ENCODE measurements at regions not wholly inside any gene's neighbourhood (a gene's known extent, or its start where the extent isn't known, plus 50 kb on each side); places are given as distances from the start of the nearest gene placed in this dataset.

DNA sequence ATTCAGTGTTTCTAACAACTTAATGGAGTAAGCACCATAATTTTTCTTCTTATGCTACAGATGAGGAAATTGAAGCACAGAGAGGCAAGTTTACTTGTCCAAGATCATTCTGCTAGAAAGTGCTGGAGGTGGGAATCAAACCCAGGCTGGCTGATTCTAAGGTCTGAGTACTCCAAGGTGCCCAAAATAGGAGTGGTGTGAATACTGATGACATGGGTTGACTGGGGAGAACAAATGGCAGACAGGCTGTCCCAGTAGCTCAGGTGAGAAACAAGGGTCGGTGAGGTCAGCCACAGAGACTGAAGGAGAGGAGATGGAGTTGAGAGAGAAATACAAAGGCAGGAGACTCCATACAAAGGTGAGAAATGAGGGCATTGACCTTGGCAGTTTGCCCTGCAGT, 144.5 kb upstream of the EGFLAM start:
- no peak overlapping the region for H3K4me3 ChIP-seq
- H3K27ac ChIP-seq, result peak overlapping the region; percentile 4 to 68
- H3K27me3 ChIP-seq, result no peaks in the 10 kb centered on the region
- peaks cover 0 to 21% of the 10 kb centered on the region in 2 donors for H3K4me1 ChIP-seq
- TF ChIP-seq, protein P1, sequence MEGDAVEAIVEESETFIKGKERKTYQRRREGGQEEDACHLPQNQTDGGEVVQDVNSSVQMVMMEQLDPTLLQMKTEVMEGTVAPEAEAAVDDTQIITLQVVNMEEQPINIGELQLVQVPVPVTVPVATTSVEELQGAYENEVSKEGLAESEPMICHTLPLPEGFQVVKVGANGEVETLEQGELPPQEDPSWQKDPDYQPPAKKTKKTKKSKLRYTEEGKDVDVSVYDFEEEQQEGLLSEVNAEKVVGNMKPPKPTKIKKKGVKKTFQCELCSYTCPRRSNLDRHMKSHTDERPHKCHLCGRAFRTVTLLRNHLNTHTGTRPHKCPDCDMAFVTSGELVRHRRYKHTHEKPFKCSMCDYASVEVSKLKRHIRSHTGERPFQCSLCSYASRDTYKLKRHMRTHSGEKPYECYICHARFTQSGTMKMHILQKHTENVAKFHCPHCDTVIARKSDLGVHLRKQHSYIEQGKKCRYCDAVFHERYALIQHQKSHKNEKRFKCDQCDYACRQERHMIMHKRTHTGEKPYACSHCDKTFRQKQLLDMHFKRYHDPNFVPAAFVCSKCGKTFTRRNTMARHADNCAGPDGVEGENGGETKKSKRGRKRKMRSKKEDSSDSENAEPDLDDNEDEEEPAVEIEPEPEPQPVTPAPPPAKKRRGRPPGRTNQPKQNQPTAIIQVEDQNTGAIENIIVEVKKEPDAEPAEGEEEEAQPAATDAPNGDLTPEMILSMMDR (IDR thresholded peaks at IDR 0.05), result no peak
- H3K9me3 ChIP-seq, result no peaks in the 10 kb centered on the region
- no peaks in the 10 kb centered on the region for H3K36me3 ChIP-seq
- DNase-seq (ENCODE audit: low spot score), result no peak

DNA sequence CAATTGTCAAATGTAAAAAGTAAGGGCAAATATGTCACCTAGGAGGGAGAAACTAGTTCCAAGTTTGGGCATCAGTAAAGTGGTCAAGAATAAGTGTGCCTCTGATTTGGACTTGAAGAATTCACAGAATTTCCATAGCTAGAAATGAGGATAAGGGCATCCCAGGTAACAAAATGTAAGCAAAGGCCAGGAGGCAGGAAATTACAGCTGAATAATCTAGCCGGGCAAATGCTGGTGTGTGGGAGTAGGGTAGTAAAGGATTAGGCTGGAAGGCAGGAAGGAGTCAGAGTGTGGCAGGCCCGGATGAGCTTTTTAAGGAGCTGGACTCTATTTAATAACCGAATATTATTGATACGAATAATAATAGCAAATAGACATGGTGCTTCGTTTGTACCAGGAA, 144.9 kb upstream of the EGFLAM start:
- DNase-seq (ENCODE audit: low spot score), result no peak
- H3K4me1 ChIP-seq, result peaks cover 0 to 21% of the 10 kb centered on the region in 2 donors
- no peaks in the 10 kb centered on the region for H3K9me3 ChIP-seq
- no peak overlapping the region for H3K4me3 ChIP-seq
- no peaks in the 10 kb centered on the region for H3K27me3 ChIP-seq
- H3K36me3 ChIP-seq, result no peaks in the 10 kb centered on the region
- TF ChIP-seq, protein P1 (IDR thresholded peaks at IDR 0.05), result no peak
- H3K27ac ChIP-seq, result peak overlapping the region; percentile 4 to 68

GRCh38 chr5:38112938-38113337, 145.4 kb upstream of the EGFLAM start:
- DNase-seq (ENCODE audit: low spot score), result no peak
- no peak overlapping the region for H3K4me3 ChIP-seq
- no peaks in the 10 kb centered on the region for H3K27me3 ChIP-seq
- H3K4me1 ChIP-seq, result peaks cover 0 to 20% of the 10 kb centered on the region in 2 donors
- H3K9me3 ChIP-seq, result no peaks in the 10 kb centered on the region
- H3K36me3 ChIP-seq, result no peaks in the 10 kb centered on the region
- H3K27ac ChIP-seq, result peak overlapping the region; percentile 4 to 68
- TF ChIP-seq, protein P1 (IDR thresholded peaks at IDR 0.05), result no peak

DNA sequence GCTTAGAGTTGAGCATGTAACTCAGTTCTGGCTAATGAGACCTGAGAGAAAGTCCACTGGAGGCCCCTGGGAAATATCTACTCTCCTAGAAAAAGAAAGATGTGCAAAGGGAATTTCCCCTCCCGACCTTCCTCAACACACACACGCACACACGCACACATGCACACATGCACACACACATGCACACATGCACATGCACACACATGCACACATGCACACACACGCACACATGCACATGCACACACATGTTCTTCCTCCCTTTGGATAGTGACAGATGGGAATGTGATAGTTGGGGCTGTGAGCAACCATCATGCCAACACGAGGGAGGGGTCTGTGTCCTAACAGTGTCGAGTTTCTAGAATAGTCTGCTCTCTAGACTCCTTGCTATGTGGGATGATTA, 148.2 kb upstream of the EGFLAM start:
- no peak for DNase-seq (ENCODE audit: low spot score)
- TF ChIP-seq, protein P1 (IDR thresholded peaks at IDR 0.05), result no peak
- H3K9me3 ChIP-seq, result no peaks in the 10 kb centered on the region
- H3K27ac ChIP-seq, result no peak overlapping the region
- H3K4me1 ChIP-seq, result peaks cover 0 to 17% of the 10 kb centered on the region in 2 donors
- no peak overlapping the region for H3K4me3 ChIP-seq
- H3K36me3 ChIP-seq, result no peaks in the 10 kb centered on the region
- no peaks in the 10 kb centered on the region for H3K27me3 ChIP-seq

GRCh38 chr5:38107096-38107495, 151.3 kb upstream of the EGFLAM start:
- TF ChIP-seq, protein P1 (IDR thresholded peaks at IDR 0.05), result no peak
- no peak for DNase-seq (ENCODE audit: low spot score)

DNA sequence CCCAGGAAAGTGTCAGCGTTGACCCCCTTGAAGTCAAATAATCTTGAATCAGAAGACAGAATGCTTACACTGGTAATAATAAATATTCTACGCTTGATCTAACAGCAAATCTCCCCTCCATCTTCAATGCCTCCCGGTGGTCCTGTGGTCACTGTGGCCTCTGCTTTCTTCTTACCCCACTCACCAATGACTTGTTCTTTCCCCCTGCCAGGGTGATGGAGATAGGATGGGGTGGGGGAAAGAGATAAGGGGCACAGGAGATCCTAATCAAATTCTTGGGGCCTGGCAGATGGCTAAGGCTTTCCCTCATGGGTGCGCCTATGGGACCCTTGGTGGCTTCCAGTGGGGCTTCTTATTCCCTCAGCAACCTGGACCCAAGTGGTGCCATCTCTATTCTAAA, 152.6 kb upstream of the EGFLAM start:
- Histone ChIP-seq H3K4me1 (peaks cover 0 to 5% of the 10 kb centered on the region in 2 donors), H3K9me3 (no peaks in the 10 kb centered on the region), H3K4me3 (no peak overlapping the region), H3K36me3 (no peaks in the 10 kb centered on the region), H3K27me3 (no peaks in the 10 kb centered on the region), H3K27ac (no peak overlapping the region)
- no peak for DNase-seq (ENCODE audit: low spot score)
- TF ChIP-seq, protein P1 (IDR thresholded peaks at IDR 0.05), result no peak

More at GRCh38 chr5:38107096-38107495, 151.3 kb upstream of the EGFLAM start:
- Histone ChIP-seq H3K9me3 (no peaks in the 10 kb centered on the region), H3K27ac (no peak overlapping the region), H3K27me3 (no peaks in the 10 kb centered on the region), H3K4me3 (no peak overlapping the region), H3K36me3 (no peaks in the 10 kb centered on the region), H3K4me1 (peaks cover 0 to 5% of the 10 kb centered on the region in 2 donors)

All from right atrium auricular region (tissue), 2 donors.